ENCODE measurements at regions not wholly inside any gene's neighbourhood (a gene's known extent, or its start where the extent isn't known, plus 50 kb on each side); places are given as distances from the start of the nearest gene placed in this dataset.
"Not testable (repeated sequence)": the region's sequence is repeated elsewhere in the genome, so short reads cannot be mapped to it uniquely, and the experiment has no call there.

- H3K36me3 Mint-ChIP-seq (ENCODE audit: low read depth): no peaks in the 10 kb centered on the region
- H3K27me3 Mint-ChIP-seq (ENCODE audit: low read depth): no peaks in the 10 kb centered on the region
- no peaks in the 10 kb centered on the region for H3K9me3 Mint-ChIP-seq
- H3K4me3 Mint-ChIP-seq: no peak overlapping the region
- no peak overlapping the region for H3K27ac Mint-ChIP-seq
- H3K4me1 Mint-ChIP-seq (ENCODE audit: low read depth): no peaks in the 10 kb centered on the region
Observed at GRCh38 chr2:145812165-145812554, 1292.2 kb upstream of the ZEB2 start.

GRCh38 chr2:145811276-145812164, 1291.6 kb upstream of the ZEB2 start:
- H3K27ac Mint-ChIP-seq: no peak overlapping the region
- no peaks in the 10 kb centered on the region for H3K9me3 Mint-ChIP-seq
- no peaks in the 10 kb centered on the region for H3K27me3 Mint-ChIP-seq (ENCODE audit: low read depth)
- H3K4me1 Mint-ChIP-seq (ENCODE audit: low read depth): no peaks in the 10 kb centered on the region
- no peak overlapping the region for H3K4me3 Mint-ChIP-seq
- H3K36me3 Mint-ChIP-seq (ENCODE audit: low read depth): no peaks in the 10 kb centered on the region

- Mint-ChIP-seq H3K27me3 (ENCODE audit: low read depth) (no peaks in the 10 kb centered on the region), H3K36me3 (ENCODE audit: low read depth) (no peaks in the 10 kb centered on the region), H3K27ac (no peak overlapping the region), H3K9me3 (no peaks in the 10 kb centered on the region), H3K4me3 (no peak overlapping the region), H3K4me1 (ENCODE audit: low read depth) (no peaks in the 10 kb centered on the region)
Observed at GRCh38 chr2:145807968-145808367, 1288.0 kb upstream of the ZEB2 start.

GRCh38 chr2:145807554-145807953, 1287.6 kb upstream of the ZEB2 start:
- Mint-ChIP-seq H3K36me3 (ENCODE audit: low read depth) (no peaks in the 10 kb centered on the region), H3K9me3 (no peaks in the 10 kb centered on the region), H3K4me1 (ENCODE audit: low read depth) (no peaks in the 10 kb centered on the region), H3K4me3 (no peak overlapping the region), H3K27me3 (ENCODE audit: low read depth) (no peaks in the 10 kb centered on the region), H3K27ac (no peak overlapping the region)

- Mint-ChIP-seq H3K27ac (no peak overlapping the region), H3K4me1 (ENCODE audit: low read depth) (no peaks in the 10 kb centered on the region), H3K9me3 (no peaks in the 10 kb centered on the region), H3K27me3 (ENCODE audit: low read depth) (no peaks in the 10 kb centered on the region), H3K36me3 (ENCODE audit: low read depth) (no peaks in the 10 kb centered on the region), H3K4me3 (no peak overlapping the region)
Observed at GRCh38 chr2:145806546-145806945, 1286.6 kb upstream of the ZEB2 start.

GRCh38 chr2:145802133-145802532, 1282.2 kb upstream of the ZEB2 start:
- Mint-ChIP-seq H3K4me3 (no peak overlapping the region), H3K27ac (no peak overlapping the region), H3K27me3 (ENCODE audit: low read depth) (no peaks in the 10 kb centered on the region), H3K4me1 (ENCODE audit: low read depth) (no peaks in the 10 kb centered on the region), H3K9me3 (no peaks in the 10 kb centered on the region), H3K36me3 (ENCODE audit: low read depth) (no peaks in the 10 kb centered on the region)

GRCh38 chr2:145801210-145801609, 1281.3 kb upstream of the ZEB2 start:
- no peak overlapping the region for H3K4me3 Mint-ChIP-seq
- no peaks in the 10 kb centered on the region for H3K36me3 Mint-ChIP-seq (ENCODE audit: low read depth)
- no peak overlapping the region for H3K27ac Mint-ChIP-seq
- no peaks in the 10 kb centered on the region for H3K9me3 Mint-ChIP-seq
- H3K4me1 Mint-ChIP-seq (ENCODE audit: low read depth): no peaks in the 10 kb centered on the region
- no peaks in the 10 kb centered on the region for H3K27me3 Mint-ChIP-seq (ENCODE audit: low read depth)

GRCh38 chr2:145800151-145801091, 1280.5 kb upstream of the ZEB2 start:
- no peaks in the 10 kb centered on the region for H3K27me3 Mint-ChIP-seq (ENCODE audit: low read depth)
- no peaks in the 10 kb centered on the region for H3K9me3 Mint-ChIP-seq
- no peaks in the 10 kb centered on the region for H3K4me1 Mint-ChIP-seq (ENCODE audit: low read depth)
- no peak overlapping the region for H3K27ac Mint-ChIP-seq
- no peak overlapping the region for H3K4me3 Mint-ChIP-seq
- no peaks in the 10 kb centered on the region for H3K36me3 Mint-ChIP-seq (ENCODE audit: low read depth)

- Mint-ChIP-seq H3K4me3 (no peak overlapping the region), H3K27me3 (ENCODE audit: low read depth) (no peaks in the 10 kb centered on the region), H3K36me3 (ENCODE audit: low read depth) (no peaks in the 10 kb centered on the region), H3K9me3 (no peaks in the 10 kb centered on the region), H3K4me1 (ENCODE audit: low read depth) (no peaks in the 10 kb centered on the region), H3K27ac (no peak overlapping the region)
Observed at GRCh38 chr2:145799595-145800108, 1279.7 kb upstream of the ZEB2 start.

GRCh38 chr2:145798419-145798818, 1278.5 kb upstream of the ZEB2 start:
- Mint-ChIP-seq H3K4me1 (ENCODE audit: low read depth) (no peaks in the 10 kb centered on the region), H3K4me3 (no peak overlapping the region), H3K36me3 (ENCODE audit: low read depth) (no peaks in the 10 kb centered on the region), H3K27ac (no peak overlapping the region), H3K9me3 (no peaks in the 10 kb centered on the region), H3K27me3 (ENCODE audit: low read depth) (no peaks in the 10 kb centered on the region)

GRCh38 chr2:145797692-145798091, 1277.8 kb upstream of the ZEB2 start:
- Mint-ChIP-seq H3K4me3 (no peak overlapping the region), H3K4me1 (ENCODE audit: low read depth) (no peaks in the 10 kb centered on the region), H3K27me3 (ENCODE audit: low read depth) (no peaks in the 10 kb centered on the region), H3K27ac (no peak overlapping the region), H3K9me3 (no peaks in the 10 kb centered on the region), H3K36me3 (ENCODE audit: low read depth) (no peaks in the 10 kb centered on the region)

GRCh38 chr2:145792745-145793144, 1272.8 kb upstream of the ZEB2 start:
- Mint-ChIP-seq H3K9me3 (peaks cover 4% of the 10 kb centered on the region), H3K4me1 (ENCODE audit: low read depth) (no peaks in the 10 kb centered on the region), H3K27ac (no peak overlapping the region), H3K36me3 (ENCODE audit: low read depth) (no peaks in the 10 kb centered on the region), H3K4me3 (no peak overlapping the region), H3K27me3 (ENCODE audit: low read depth) (no peaks in the 10 kb centered on the region)

- Mint-ChIP-seq H3K27ac (no peak overlapping the region), H3K4me3 (no peak overlapping the region), H3K27me3 (ENCODE audit: low read depth) (no peaks in the 10 kb centered on the region)
Observed at GRCh38 chr2:145789636-145790035, 1269.7 kb upstream of the ZEB2 start.

GRCh38 chr2:145787597-145788361, 1267.9 kb upstream of the ZEB2 start:
- not testable (repeated sequence) for H3K36me3 Mint-ChIP-seq (ENCODE audit: low read depth); H3K27me3 Mint-ChIP-seq (ENCODE audit: low read depth); H3K4me3 Mint-ChIP-seq; H3K4me1 Mint-ChIP-seq (ENCODE audit: low read depth); H3K27ac Mint-ChIP-seq
- H3K9me3 Mint-ChIP-seq: peaks cover 10% of the 10 kb centered on the region

More at GRCh38 chr2:145789636-145790035, 1269.7 kb upstream of the ZEB2 start:
- Mint-ChIP-seq H3K4me1 (ENCODE audit: low read depth) (no peaks in the 10 kb centered on the region), H3K36me3 (ENCODE audit: low read depth) (no peaks in the 10 kb centered on the region), H3K9me3 (peaks cover 4% of the 10 kb centered on the region)

Data from T-helper 1 cell treated with Interleukin-12 subunit alpha and Interleukin-12 subunit beta and Interleukin-4 antibody, amounts not matched to agents 30 μg/mL and 1 μg/mL, for 36 hours (primary cell).